Esophagus squamous epithelium (tissue), 5 donors: ENCODE measurements at regions not wholly inside any gene's neighbourhood (a gene's known extent, or its start where the extent isn't known, plus 50 kb on each side); places are given as distances from the start of the nearest gene placed in this dataset.
A peak's percentile ranks its signal among the peaks of the same experiment; 100 is the strongest.

Source experiments
- DNase-seq: peaks from one replicate; lab custom pipeline; 2025; lab: John Stamatoyannopoulos, UW
- H3K27ac ChIP-seq, 4 donors: fragments of 200-600 bp; sonication (generic); one replicate each; pipeline ENCODE4 v1.5.1; 2016 to 2019; ENCODE audit warnings: mild to moderate bottlenecking in 1 of 4
- H3K27me3 ChIP-seq, 4 donors: fragments of 200-600 bp; sonication (generic); 1 replicate in 3 of 4; 2 replicates in 1 of 4; pipeline versions ENCODE4 v1.5.1 to v1.6.0; 2017 to 2021; ENCODE audit warnings: antibody characterized with exemption in 1 of 4
- H3K36me3 ChIP-seq, 3 donors: fragments of 200-600 bp; sonication (generic); one replicate each; pipeline ENCODE4 v1.5.1; 2016 to 2019
- H3K4me1 ChIP-seq, 3 donors: fragments of 200-600 bp; sonication (generic); one replicate each; pipeline ENCODE4 v1.5.1; 2017 to 2019
- H3K4me3 ChIP-seq, 4 donors: fragments of 200-600 bp; sonication (generic); 1 replicate in 3 of 4; 2 replicates in 1 of 4; pipeline ENCODE4 v1.5.1; 2016 to 2019; ENCODE audit warnings: mild to moderate bottlenecking in 2 of 4, moderate library complexity in 1 of 4
- H3K9me3 ChIP-seq, 3 donors: fragments of 200-600 bp; sonication (generic); one replicate each; pipeline ENCODE4 v1.5.1; 2016 to 2019
- POLR2A ChIP-seq, 4 donors: fragments of 450-650 bp; IDR thresholded peaks; one replicate each; pipeline ENCODE4 v1.6.1; 2017; ENCODE audit warnings: antibody characterized with exemption in 4 of 4, mild to moderate bottlenecking in 4 of 4, moderate library complexity in 3 of 4
- WGBS, 2 donors: methylation state at CpG; one replicate each; pipeline ENCODE4 v1.1.5; 2018; 5-methylcytosine and 5-hydroxymethylcytosine counted together
- intact Hi-C: fragments of 100-400 bp; cut with DNase I; formaldehyde crosslinking; loops from one replicate; pipeline ENCODE4 v1.15.0; 2022
- TF ChIP-seq, protein P1 (sequence below), 6 experiments: fragments of 450-650 bp in 4 of 6; fragments of 200-600 bp in 2 of 6; sonication (generic) in 2 of 6; IDR thresholded peaks; one replicate each; pipeline ENCODE4 v1.5.1; 2016 to 2019; ENCODE audit warnings: antibody characterized with exemption in 6 of 6, mild to moderate bottlenecking in 4 of 6, moderate library complexity in 4 of 6
- donor health status: DM: yes; HTN: yes; CAD: no.

DNA sequence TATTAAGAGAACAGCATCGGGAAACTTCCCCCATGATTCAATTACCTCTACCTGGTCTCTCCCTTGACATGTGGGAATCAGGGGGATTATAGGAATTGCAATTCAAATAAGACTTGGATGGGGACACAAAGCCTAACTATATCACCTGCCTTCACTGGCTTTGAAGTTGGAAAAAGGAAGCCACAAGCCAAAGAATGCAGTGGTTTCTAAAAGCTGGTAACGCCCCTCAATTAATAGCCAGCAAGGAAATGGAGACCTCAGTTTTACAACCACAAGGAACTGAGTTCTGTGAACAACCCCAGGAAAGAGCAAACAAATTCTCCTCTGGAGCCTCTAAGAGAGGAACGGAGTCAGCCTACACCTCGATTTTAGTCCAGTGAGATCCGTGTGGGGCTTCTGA, 244.1 kb downstream of the TFAP2A start:
- Histone ChIP-seq H3K36me3 (no peaks in the 10 kb centered on the region), H3K4me3 (no peak overlapping the region), H3K4me1 (peaks cover 0 to 6% (median 0%) of the 10 kb centered on the region in 3 donors), H3K27me3 (no peaks in the 10 kb centered on the region), H3K9me3 (no peaks in the 10 kb centered on the region), H3K27ac (no peak overlapping the region)
- intact Hi-C loops, result no loop called here
- TF ChIP-seq, protein P1, sequence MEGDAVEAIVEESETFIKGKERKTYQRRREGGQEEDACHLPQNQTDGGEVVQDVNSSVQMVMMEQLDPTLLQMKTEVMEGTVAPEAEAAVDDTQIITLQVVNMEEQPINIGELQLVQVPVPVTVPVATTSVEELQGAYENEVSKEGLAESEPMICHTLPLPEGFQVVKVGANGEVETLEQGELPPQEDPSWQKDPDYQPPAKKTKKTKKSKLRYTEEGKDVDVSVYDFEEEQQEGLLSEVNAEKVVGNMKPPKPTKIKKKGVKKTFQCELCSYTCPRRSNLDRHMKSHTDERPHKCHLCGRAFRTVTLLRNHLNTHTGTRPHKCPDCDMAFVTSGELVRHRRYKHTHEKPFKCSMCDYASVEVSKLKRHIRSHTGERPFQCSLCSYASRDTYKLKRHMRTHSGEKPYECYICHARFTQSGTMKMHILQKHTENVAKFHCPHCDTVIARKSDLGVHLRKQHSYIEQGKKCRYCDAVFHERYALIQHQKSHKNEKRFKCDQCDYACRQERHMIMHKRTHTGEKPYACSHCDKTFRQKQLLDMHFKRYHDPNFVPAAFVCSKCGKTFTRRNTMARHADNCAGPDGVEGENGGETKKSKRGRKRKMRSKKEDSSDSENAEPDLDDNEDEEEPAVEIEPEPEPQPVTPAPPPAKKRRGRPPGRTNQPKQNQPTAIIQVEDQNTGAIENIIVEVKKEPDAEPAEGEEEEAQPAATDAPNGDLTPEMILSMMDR (IDR thresholded peaks at IDR 0.05), result no peak
- TF ChIP-seq POLR2A (IDR thresholded peaks at IDR 0.05), result no peak
- no peak for DNase-seq
- WGBS, 2 donors, result 87 to 90% methylated on average over 4 to 5 of the region's 5 CpGs

DNA sequence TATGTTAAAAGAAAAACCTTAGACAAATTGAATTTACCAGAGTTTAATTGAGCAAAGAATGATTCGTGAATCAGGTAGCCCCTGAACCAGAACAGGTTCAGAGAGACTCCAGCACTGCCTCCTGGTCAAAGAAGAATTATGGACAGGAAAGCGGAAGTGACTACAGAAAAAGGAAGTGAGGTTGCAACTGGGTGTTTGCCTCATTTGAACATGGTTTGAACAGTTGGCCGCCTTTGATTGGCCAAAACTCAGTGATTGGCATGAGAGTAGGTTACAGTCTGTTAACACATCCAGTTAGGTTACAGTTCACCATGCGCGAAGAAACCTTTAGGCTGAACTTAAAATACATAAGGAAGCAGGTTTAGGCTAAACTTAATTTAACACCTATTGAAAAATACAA, 248.8 kb downstream of the TFAP2A start:
- Histone ChIP-seq H3K27ac (no peak overlapping the region), H3K27me3 (no peaks in the 10 kb centered on the region), H3K9me3 (no peaks in the 10 kb centered on the region), H3K4me1 (peaks cover 4 to 29% (median 6%) of the 10 kb centered on the region in 3 donors), H3K4me3 (no peak overlapping the region), H3K36me3 (no peaks in the 10 kb centered on the region)
- 82 to 90% methylated on average over 5 of the region's 5 CpGs for WGBS, 2 donors
- DNase-seq, result no peak
- TF ChIP-seq, protein P1 (IDR thresholded peaks at IDR 0.05), result no peak
- no peak for TF ChIP-seq POLR2A (IDR thresholded peaks at IDR 0.05)
- intact Hi-C loops, result no loop called here

DNA sequence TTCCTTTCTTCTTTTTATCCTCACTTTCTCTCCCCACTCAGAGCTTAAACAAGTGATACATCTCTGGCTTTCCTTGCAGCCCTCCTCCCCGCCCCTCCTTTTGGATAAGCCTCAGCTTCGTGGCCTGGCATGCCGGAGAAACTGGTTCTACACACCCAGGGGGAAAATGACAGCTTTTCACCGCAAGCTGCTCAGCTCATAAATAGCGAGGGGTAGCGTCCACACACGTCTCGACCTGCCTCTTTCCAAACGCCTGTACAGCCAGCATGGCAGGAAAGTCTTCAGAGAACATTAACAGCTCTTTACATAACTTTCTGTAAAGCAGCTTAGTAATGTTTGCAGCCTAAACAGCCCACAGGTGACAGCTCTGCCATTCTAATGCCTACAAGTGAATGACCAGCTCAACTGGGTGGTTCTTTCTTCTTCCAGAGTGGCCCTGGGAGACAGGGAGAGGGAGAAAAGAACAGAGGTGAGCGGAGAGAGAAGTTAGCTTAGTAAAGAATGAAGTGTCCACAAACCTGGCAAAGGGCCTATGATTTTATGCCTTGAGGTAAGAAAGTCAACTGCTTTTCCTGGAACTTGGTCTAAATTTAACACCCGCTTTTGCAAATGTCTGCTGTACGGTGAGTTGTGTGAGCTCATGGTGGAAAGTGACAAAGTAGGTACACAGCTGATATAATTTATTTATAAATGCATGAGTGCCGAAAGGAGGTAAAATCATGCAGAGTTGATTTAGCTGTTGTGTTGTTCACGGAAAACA, 251.5 kb downstream of the TFAP2A start:
- intact Hi-C loops, result no loop called here
- peak overlapping the region; percentile 81 to 88 (median 84) for H3K27ac ChIP-seq
- 42 to 58% methylated on average over 9 to 14 of the region's 14 CpGs for WGBS, 2 donors

DNA sequence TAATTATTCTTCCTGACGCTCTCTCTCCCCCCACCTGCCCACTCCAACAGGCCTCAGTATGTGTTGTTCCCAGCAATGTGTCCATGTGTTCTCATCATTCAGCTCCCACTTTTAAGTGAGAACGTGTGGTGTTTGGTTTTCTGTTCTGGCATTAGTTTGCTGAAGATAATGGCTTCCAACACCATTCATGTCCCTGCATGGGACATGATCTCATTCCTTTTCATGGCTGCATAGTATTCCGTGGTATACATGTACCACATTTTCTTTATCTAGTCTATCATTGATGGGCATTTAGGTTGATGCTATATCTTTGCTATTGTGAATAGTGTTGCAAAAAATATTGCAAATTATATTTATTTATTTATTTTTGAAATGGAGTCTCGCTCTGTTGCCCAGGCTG, 258.0 kb downstream of the TFAP2A start:
- TF ChIP-seq, protein P1 (IDR thresholded peaks at IDR 0.05), result no peak
- TF ChIP-seq POLR2A (IDR thresholded peaks at IDR 0.05), result no peak
- Histone ChIP-seq H3K36me3 (no peaks in the 10 kb centered on the region), H3K27me3 (no peaks in the 10 kb centered on the region), H3K9me3 (no peaks in the 10 kb centered on the region), H3K4me1 (peaks cover 0 to 5% (median 0%) of the 10 kb centered on the region in 3 donors), H3K4me3 (no peak overlapping the region), H3K27ac (no peak overlapping the region)
- WGBS, 2 donors, result 84 to 88% methylated on average over 4 of the region's 4 CpGs
- intact Hi-C loops, result no loop called here
- no peak for DNase-seq

More for the DNA sequence above, 251.5 kb downstream of the TFAP2A start:
- H3K4me3 ChIP-seq, result peak overlapping the region; percentile 7 to 46 (median 29)
- DNase-seq, result no peak
- H3K4me1 ChIP-seq, result peaks cover 4 to 34% (median 6%) of the 10 kb centered on the region in 3 donors
- H3K9me3 ChIP-seq, result no peaks in the 10 kb centered on the region
- no peaks in the 10 kb centered on the region for H3K27me3 ChIP-seq
- TF ChIP-seq, protein P1 (IDR thresholded peaks at IDR 0.05), result no peak
- TF ChIP-seq POLR2A (IDR thresholded peaks at IDR 0.05), result no peak
- no peaks in the 10 kb centered on the region for H3K36me3 ChIP-seq

DNA sequence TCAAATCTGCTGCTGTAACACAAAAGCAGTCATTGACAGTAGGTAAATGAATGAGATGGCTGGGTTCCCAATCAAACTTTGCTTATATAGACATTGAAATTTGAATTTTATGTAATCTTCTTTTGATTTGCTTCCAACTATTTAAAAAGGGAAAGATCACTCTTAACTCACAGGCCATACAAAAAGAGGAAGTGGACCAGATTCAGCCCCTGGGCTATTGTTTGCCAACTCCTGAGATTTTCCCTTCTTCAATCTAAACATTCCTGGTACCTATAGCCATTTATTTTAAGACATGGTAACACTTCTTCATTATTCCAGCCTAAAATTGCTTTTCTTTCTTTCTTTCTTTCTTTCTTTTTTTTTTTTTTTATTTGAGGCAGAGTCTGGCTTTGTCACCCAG, 260.6 kb downstream of the TFAP2A start:
- no peaks in the 10 kb centered on the region for H3K36me3 ChIP-seq
- H3K4me3 ChIP-seq, result no peak overlapping the region
- no peaks in the 10 kb centered on the region for H3K9me3 ChIP-seq
- H3K27ac ChIP-seq, result no peak overlapping the region
- H3K4me1 ChIP-seq, result peaks cover 0 to 13% (median 0%) of the 10 kb centered on the region in 3 donors
- intact Hi-C loops, result no loop called here
- DNase-seq, result no peak
- TF ChIP-seq, protein P1 (IDR thresholded peaks at IDR 0.05), result no peak
- TF ChIP-seq POLR2A (IDR thresholded peaks at IDR 0.05), result no peak
- peaks cover 0 to 3% (median 0%) of the 10 kb centered on the region in 4 donors for H3K27me3 ChIP-seq
